HepG2 (cell line): ENCODE measurements at regions not wholly inside any gene's neighbourhood (a gene's known extent, or its start where the extent isn't known, plus 50 kb on each side); places are given as distances from the start of the nearest gene placed in this dataset.

Source experiments
- CTCF ChIP-seq: sonication (generic); formaldehyde crosslinking; IDR thresholded peaks from 2 replicates; pipeline ENCODE4 v1.5.0; 2020; ENCODE audit warnings: mild to moderate bottlenecking, missing genetic modification reagents, moderate library complexity
- ELF1 ChIP-seq: sonication (generic); formaldehyde crosslinking; IDR thresholded peaks from 2 replicates; pipeline ENCODE4 v1.4.0; 2020; ENCODE audit warnings: missing genetic modification reagents
- KDM1A ChIP-seq: IDR thresholded peaks from 2 replicates; pipeline ENCODE4 v1.6.1; 2016; ENCODE audit warnings: missing compliant biosample characterization
- MXI1 ChIP-seq: IDR thresholded peaks from 3 replicates; pipeline ENCODE4 v1.6.1; 2012; ENCODE audit warnings: low read depth, low read length, inconsistent platforms, borderline replicate concordance
- SALL2 ChIP-seq: sonication (generic); formaldehyde crosslinking; IDR thresholded peaks from 2 replicates; pipeline ENCODE4 v1.8.1; 2023; ENCODE audit warnings: mild to moderate bottlenecking, missing genetic modification reagents, inconsistent platforms
- TBP ChIP-seq: sonication (generic); formaldehyde crosslinking; IDR thresholded peaks from 2 replicates; pipeline ENCODE4 v1.5.0; 2020; ENCODE audit warnings: missing genetic modification reagents
- ZMYM2 ChIP-seq: sonication (generic); formaldehyde crosslinking; IDR thresholded peaks from 2 replicates; pipeline ENCODE4 v1.8.0; 2022; ENCODE audit warnings: mild to moderate bottlenecking, missing genetic modification reagents
- ZNF766 ChIP-seq: sonication (generic); formaldehyde crosslinking; IDR thresholded peaks from 2 replicates; pipeline ENCODE4 v1.5.0; 2020; ENCODE audit warnings: missing genetic modification reagents, borderline replicate concordance
- TF ChIP-seq, protein P1 (sequence below): sonication (generic); formaldehyde crosslinking; IDR thresholded peaks from 2 replicates; pipeline ENCODE4 v1.4.0; 2020; ENCODE audit warnings: missing genetic modification reagents

DNA sequence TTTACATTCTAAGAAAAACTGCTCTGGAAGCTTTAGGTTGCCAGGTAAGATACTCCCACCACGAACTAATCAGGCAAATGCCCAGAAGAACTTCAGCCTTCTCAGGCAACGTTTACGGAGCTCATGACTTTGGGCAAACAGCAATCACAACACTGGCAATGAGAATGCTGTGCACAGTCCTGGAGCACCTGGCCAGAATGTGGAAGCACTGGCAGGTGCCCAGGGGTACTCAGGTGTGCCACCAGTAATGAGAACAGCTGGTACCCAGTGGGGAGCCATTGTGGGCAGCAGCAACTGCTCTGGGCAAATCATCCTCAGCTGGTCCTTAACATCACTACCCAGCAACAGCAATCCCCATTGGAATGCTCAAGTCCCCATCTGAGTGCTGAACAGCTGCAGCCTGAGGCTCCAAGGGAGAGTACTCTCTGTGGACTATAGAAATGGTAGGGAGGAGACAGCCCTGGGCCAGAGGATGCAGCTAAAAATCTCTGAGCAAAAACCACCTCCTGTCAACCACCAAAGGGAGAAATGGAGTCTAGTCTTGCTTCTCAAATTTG lies 210.0 kb downstream of the FOXO1 start:
- TF ChIP-seq ZMYM2 (CRISPR knock-in tag) (no peak), KDM1A (no peak), ZNF766 (CRISPR knock-in tag) (no peak), MXI1 (no peak), SALL2 (CRISPR knock-in tag) (no peak), CTCF (CRISPR knock-in tag) (no peak), ELF1 (CRISPR knock-in tag) (no peak), TBP (CRISPR knock-in tag) (no peak)
- TF ChIP-seq, protein P1, sequence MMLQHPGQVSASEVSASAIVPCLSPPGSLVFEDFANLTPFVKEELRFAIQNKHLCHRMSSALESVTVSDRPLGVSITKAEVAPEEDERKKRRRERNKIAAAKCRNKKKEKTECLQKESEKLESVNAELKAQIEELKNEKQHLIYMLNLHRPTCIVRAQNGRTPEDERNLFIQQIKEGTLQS: no peak
